GM10266 (cell line): ENCODE measurements at regions not wholly inside any gene's neighbourhood (a gene's known extent, or its start where the extent isn't known, plus 50 kb on each side); places are given as distances from the start of the nearest gene placed in this dataset.

Experiments
- DNase-seq: peaks from one replicate; pipeline ENCODE4 v3.0.0; 2012; ENCODE audit errors: extremely low spot score
- CTCF ChIP-seq: IDR thresholded peaks from 2 replicates; pipeline ENCODE4 v1.5.1; 2012; ENCODE audit warnings: mild to moderate bottlenecking, low read depth; ENCODE audit not compliant: control insufficient read depth, insufficient read depth; ENCODE audit errors: missing control alignments

GRCh38 chr21:28727809-28728208, 264.9 kb downstream of the LTN1 start:
- no peak for TF ChIP-seq CTCF
- no peak for DNase-seq

GRCh38 chr21:28725396-28725795, 267.3 kb downstream of the LTN1 start:
- no peak for DNase-seq
- no peak for TF ChIP-seq CTCF

GRCh38 chr21:28723646-28724045, 269.0 kb downstream of the LTN1 start:
- DNase-seq: no peak
- no peak for TF ChIP-seq CTCF

GRCh38 chr21:28719723-28720122, 273.0 kb downstream of the LTN1 start:
- no peak for TF ChIP-seq CTCF
- DNase-seq: no peak

- no peak for TF ChIP-seq CTCF
- DNase-seq: no peak
Measured at GRCh38 chr21:28714777-28715464, 277.8 kb downstream of the LTN1 start.

GRCh38 chr21:28712411-28712810, 280.3 kb downstream of the LTN1 start:
- DNase-seq: no peak
- TF ChIP-seq CTCF: no peak

GRCh38 chr21:28705616-28706015, 287.1 kb downstream of the LTN1 start:
- DNase-seq: no peak
- no peak for TF ChIP-seq CTCF
